GM18499 (cell line): ENCODE measurements at regions not wholly inside any gene's neighbourhood (a gene's known extent, or its start where the extent isn't known, plus 50 kb on each side); places are given as distances from the start of the nearest gene placed in this dataset.
"Not testable (repeated sequence)": the region's sequence is repeated elsewhere in the genome, so short reads cannot be mapped to it uniquely, and the experiment has no call there.

Experiments
- ATAC-seq: cut with Tn5 transposase; IDR thresholded peaks from one replicate; pipeline ENCODE4 v1.9.1; 2021; ENCODE audit warnings: moderate number of reproducible peaks; ENCODE audit not compliant: insufficient read depth, unreplicated experiment

DNA sequence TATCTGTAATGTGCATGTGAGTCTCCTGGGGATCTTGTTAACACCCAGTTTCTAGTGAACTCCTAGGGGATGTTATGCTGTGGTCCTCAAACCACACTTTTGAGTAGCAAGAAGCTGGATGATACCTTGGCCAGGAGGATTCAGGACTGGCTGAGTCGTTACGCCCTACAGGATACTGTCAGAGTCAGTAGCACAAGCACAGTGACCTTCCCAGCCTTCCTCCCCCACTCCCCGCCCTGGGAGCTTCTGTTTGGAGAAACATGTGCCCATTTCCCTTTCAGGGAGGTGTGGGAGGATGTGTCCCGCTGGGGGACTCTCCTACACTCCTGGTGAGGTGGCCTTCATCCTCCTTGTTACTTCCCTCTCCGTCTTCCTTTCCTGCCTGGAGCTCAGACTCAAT, 76.4 kb upstream of the TRPM1 start:
- no peak for ATAC-seq

DNA sequence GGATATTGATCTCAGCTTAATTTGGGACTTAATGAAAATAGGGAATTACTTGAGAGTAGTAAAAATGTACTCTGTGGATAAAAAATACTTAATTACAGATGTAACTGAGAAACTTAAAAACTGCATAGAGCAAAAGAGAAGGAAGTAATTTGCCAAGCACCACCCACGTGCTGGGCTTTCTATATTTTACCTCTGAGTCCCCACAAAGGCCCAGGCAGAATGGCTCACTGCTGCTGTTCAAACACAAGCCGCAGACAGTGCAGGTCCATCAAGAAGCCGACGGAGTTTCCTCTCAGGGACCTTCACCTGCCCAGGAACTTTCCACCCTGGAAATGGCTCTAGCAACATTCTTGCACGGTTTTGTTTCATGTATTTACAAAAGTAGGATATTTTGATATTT, 77.2 kb upstream of the TRPM1 start:
- ATAC-seq: no peak

DNA sequence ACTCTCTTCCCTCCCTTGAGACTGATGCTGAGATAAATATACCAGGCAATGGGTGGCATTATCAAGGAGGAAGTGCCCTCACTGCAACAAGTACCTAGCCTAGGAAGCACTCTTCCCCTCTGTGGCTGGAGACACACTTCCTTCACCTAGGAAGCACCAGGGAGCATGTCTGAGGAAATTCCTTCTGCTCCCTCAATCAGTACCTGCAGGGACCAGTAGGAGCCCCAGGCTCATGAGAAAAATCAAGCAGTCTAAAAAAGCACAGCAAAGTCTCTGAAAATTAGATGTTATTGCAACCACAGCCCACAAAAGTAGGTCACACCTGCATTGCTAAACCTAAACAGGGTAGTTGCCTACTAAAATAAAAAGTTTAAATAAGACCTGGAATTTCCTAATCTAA, 78.2 kb upstream of the TRPM1 start:
- ATAC-seq: no peak

DNA sequence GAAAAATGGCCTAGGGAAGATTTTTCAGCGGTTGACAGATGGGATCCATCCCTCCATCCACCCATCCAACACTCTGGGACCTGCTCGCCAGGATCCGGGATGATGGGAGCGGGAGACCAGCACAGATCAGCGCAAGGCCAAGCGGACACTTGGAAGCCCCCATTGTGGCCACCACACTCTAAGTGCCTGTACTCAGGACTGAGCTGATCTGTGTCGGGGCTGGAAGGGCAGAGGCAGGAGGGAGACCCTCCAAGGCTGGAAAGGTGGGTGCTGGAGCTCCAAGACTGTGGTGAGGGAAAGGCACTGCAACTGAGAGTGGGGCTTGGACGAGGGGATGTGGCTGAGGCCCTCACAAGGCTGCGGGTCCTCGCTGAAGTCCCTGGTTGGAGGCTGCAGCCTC, 91.8 kb upstream of the TRPM1 start:
- no peak for ATAC-seq

DNA sequence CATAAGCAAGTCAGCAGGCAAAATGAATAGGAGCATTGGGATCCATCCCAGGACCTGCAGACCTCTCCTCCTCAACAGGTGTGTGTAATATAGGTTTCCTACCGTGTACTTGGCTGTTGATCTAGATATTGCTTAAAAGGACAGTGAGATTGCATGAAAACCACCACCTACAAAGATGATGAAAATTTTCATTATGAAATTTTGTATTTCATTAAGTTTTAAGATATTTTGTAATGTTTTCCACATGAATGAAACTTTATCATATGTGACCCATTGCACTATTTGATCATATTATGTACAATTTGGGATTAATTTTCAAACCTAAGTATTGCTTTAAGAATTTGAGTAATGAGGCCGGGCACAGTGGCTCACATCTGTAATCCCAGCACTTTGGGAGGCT, 94.3 kb upstream of the TRPM1 start:
- ATAC-seq: no peak

DNA sequence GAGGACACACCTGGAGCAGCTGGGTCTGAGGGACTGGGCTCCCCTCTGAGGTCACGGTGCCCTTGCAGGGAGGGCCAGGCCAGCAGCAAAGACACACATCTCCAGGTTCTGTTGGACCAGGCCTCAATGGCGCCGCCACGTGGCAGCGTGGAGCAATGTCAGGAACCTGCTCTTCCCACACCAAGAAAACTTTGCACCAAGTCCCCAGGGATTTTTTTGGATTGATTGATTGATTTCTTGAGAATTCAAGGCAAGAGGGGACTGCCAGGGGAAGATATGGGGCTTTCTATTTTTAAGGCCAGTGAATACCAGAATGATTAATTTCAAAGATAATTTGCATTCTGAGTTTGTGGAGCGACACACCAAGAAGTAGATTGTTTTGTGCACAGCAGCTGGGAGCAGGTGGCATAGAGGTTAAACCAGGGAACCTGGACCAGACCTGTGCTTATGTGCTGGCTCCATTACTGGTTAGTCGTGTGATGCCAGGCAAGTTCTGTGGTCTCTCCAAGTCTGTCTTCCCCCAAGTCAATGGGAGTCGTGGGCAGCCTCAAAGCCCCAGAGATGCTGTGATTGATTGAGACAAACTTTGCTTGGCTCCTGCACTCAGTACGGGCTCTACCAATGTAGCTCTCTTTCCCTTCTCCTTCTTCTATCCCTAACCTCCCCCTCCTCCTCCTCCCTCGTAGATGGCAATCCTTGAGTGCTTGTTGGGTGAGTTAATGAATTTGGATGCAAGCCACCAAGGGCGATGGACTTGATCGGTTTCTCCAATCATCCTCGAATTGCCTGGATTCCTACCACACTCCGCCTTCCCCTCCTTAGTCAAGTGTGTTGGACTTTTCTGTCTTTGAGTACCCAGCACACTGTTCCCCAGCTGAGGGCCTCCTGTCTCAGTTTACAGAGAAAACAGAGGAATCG, 96.2 kb upstream of the TRPM1 start:
- no peak for ATAC-seq

DNA sequence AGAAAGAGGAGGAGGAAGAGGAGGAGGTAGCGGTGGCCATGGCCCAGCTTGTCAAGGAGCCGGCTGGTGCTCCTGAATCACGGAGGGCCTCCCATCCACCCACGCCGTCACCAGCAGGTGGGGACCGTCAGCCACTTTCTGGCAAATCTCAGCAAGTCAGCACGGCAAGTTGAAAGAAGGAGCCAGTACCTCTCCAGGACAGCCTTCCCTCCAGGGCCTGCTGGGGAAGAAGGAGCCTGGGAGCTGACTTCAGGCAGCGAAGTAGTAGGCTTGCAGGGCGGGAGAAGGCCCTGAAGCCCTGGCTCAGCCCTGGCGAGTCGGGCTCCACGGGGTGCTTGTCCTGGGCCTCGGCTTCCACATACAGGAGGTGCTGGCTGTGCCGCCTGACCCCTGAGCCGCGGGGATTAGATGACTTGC, 99.2 kb upstream of the TRPM1 start:
- ATAC-seq: no peak

DNA sequence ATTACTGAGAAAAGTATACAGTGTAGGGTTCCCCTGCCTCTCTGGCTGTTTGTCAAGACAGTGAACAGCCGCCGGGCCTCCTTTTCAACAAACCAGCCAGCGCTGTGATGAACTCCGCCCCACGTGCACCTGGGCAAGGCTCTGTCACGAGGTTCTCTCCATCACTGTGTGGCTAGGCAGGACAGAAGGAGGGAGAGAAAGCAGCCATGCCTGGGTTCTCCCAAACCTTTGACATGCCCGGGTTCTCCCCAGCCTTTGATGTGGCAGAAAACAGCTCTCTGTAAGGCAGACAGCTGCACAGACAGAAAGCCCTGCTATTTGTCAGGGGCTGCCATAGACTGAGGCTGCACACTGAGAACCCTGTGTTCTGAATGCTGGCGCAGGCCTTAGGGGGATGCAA, 101.4 kb upstream of the TRPM1 start:
- no peak for ATAC-seq

DNA sequence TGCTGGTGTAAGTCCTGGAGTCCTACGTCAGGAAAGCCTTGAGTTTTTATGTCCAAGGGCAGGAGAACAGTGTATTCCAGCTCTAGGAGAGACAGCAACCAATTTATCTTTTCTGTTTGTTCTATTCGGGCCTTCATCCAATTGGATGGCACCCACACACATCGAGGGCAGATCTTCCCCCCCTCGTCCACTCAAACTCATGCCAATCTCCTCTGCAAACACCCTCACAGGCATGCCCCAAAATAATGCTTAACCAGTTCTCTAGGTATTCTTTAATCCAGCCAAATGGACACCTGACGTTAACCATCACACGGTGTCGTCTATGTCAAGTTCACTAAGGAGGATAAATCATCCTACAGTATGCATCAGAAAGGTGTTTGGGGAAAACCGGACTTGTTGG, 102.5 kb upstream of the TRPM1 start:
- ATAC-seq: no peak

DNA sequence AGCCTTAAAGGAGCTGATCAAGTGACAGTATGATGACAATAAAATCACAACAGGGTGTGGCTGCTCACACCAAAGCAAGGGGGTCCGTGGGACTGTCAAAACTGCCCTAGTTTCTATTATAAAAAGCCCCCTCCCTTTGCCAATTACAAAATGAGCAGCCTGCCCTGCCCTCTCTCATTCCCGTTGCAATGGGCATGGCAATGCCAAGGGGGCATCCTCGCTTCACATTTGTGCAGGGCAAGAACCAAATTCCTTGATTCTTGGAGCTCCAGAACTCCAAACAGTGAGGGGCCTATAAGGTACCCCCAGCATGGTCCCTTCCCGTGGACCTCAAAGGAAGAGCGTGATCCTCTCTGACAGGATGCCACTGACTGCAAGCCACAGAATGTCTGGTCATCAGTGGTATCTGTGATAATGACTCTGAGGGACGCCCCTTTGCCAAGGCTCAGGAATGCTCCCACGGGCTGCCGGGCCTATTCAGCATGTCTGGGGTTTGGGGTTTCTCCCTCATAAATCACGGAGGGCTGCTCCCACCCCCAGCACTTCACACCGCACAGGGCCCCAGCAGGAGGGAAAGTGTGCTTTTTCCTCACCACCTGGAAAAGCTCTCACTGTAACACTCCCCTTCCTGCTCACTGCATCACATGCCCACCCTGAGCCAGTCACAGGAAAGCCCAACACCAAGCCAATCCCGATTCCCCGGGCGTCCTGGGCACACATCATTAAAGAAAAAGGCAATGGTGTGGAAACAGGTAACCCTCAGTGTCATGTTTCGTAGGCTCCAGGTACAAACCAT, 105.1 kb upstream of the TRPM1 start:
- ATAC-seq: no peak

DNA sequence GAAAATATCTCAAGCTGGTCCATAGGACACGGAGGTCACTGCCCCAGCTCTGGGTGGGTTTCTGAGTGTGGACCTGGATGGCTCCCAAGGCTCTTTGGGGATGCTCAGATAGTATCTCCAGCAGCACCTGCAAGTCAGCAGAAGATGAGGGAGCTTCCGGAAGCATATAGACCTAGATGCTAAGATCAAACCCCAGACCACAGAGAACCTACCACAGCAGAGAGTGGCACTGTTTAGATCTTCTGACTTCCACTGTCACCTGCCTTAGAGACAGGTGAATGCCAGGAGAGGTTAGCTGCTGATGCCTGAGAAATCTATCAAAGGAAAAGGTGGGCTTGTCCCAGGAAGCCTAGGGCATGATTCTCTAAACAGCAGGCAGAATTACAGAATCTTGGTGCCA, 105.7 kb upstream of the TRPM1 start:
- no peak for ATAC-seq

DNA sequence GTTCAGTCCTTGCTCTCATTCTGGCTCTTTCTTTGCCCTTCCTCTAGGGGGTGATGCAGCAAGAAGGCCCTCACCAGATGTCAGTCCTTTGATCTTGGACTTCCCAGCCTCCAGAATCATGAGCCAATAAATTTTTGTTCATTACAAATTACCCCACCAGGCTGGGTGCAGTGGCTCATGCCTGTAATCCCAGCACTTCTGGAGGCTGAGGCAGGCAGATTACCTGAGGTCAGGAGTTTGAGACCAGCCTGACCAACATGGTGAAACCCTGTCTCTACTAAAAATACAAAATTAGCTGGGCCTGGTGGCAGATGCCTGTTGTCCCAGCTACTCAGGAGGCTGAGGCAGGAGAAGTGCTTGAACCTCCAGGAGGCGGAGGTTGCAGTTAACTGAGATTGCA, 106.3 kb upstream of the TRPM1 start:
- ATAC-seq: not testable (repeated sequence)

DNA sequence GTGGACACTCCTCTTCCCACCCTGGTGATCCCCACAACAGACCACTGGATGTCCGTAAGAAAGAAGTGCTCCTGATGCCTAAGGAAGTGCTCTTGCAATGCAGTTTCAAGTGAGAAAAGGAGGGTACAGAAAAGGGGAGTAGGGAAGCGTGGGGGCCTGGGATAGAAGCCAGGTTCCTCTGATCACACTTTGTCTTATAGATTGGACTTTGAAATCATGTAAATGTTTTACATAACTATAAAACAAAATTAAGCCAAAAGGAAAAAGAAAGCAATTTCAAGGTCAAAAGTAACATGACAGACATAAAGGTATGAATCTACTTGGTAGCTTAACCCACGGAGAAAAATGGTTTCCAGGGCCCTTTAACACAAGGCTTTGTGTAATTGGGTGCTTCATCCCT, 107.3 kb upstream of the TRPM1 start:
- no peak for ATAC-seq

DNA sequence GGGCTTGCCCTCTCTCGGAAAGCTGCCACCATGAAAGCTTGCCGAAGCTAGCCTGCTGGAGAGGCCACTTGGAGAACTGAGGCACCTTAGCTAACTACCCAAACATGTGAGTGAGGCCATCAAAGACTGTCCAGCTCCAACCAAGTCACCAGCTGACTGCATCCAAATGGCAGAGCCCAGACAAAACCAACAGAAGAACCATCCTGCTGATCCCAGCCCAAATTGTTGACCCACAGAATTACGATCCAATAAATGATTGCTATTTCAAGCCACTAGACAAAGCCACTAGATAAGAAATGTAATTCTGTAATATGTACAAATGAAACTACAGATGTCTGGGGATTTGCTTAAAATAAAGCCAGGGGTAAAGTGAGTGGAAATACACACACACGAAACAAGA, 109.8 kb upstream of the TRPM1 start:
- ATAC-seq: no peak

DNA sequence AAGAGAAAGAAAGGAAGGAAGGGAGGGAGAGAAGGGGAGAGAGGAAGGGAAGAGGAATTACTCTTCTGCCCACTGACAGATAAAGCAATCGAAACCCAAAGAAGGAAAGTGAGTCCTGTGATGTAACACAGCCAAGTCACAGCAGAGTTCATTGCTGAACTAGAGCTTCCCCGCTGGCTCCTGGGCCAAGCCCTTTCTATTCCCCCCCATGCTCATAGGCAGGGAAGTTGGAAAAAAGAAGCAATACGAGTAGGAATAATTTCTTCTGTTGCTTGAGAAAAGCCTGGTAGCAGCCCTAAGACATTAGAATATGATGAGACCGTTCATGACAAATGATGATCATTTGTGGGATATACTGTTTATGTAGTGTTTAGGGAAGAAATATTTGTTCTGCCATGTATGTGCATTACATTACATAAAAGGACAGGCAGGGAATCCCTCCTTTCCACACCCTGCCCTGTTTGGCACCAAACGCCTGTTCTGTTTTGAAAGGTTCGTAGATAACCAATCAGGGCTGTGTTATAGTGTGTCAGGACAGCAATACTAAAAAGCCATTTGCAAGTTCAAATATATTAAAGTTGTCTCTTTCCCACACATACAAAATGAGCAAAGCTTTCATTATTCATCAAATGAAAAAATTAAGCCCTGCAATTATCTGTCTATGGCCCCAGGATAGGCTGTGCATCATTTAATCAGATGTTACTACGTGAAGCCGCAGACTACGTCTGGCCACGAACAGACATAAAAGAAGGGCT, 111.0 kb upstream of the TRPM1 start:
- ATAC-seq: no peak

DNA sequence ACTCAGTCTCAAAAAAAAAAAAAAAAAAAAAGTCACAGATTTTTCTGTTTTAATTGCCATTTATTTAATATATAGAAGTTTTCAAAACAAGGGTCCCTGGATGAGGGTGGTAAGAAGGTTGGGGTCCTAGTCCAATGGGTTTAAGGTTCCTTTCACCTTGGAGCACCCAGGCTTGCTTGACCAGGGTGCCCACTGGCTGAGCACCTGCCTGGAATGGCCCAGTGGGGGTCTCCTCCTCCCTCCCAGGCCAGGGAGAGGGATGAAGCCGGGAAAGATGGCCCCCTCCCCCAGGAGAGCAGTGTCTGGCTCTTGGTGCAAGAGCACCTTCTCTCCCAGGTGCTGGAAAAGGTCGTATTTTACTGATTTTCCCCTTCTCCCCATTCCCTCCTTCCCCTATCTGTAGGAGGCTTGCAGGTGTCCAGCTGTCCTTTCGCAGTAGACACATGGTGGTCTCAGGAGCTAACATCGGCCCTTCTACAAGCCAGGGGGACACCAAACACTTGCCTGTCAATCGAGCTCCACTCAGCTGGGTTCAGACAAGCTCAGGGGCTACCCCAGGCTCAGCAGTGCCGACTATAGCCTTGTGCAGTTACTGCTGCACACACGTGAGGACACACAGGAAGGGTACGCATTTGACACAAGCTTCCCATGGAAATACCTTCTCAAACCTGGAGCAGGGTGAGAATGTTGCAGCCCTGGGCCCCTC, 112.3 kb upstream of the KLF13 start:
- no peak for ATAC-seq

DNA sequence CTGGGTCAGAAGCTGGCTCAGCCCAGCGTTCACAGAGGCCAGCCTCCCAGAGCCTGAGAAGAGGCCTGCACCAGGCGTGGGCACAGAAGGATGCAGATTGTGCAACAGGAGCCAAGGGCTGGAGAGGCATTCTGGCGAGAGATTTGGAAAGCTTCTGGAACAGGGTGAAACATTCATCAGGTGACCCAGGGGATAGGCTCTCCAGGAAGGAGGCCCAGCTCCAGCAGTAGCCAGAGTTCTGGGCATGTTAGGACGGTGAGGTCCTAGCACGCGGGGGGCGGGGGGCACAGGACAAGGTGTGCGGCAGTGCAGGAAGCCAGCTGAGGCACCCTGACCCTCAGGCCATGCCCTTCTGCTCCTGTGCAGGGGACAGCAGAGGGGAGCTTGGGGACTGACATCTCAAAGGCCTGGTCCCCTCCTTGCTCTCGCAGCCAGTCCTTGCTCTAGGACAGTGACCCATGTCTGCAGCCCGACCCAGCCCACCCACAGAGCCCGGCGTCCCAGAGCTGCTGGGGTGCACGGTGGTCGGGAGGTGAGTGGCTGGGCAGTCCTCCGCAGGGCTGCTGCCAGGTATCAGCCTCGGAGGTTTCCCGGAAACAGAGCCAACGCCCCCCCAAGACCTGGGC, 111.7 kb upstream of the KLF13 start:
- ATAC-seq: no peak

DNA sequence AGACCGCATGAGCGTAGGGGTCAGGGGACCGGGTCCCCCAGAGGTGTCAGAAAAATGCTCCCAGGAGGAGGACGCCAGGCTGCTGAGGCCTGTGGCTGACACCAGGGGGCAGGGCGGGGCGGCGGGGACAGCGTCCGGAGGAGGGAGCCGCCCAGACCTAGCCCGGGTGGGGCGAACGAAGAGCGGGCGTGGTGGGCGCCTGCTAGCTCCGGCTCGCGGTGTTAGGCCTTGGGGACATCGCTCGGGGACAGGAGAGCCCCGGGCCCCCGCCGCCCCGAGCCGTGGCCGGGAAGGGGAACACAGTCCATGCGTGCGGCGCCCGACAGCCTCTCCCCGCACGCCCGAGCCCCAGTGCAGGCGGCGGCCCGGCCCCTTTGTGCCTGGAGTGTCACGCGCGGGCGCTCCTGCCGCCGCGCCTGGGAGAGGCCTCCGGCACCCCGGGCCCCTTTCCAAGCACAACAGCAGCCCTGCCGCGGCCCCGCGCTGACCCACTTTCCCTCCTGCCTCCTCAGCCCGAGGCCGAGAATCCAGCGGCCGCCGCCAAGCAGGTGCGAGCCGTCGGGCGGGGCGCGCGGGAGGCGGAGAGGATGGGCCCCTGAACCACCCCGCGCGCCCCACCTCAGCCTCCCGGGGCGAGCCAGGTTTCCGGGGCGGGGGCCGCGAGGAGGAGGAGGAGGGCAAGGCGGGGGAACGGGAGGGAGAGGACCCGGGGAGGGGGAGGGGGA, 111.0 kb upstream of the KLF13 start:
- no peak for ATAC-seq

DNA sequence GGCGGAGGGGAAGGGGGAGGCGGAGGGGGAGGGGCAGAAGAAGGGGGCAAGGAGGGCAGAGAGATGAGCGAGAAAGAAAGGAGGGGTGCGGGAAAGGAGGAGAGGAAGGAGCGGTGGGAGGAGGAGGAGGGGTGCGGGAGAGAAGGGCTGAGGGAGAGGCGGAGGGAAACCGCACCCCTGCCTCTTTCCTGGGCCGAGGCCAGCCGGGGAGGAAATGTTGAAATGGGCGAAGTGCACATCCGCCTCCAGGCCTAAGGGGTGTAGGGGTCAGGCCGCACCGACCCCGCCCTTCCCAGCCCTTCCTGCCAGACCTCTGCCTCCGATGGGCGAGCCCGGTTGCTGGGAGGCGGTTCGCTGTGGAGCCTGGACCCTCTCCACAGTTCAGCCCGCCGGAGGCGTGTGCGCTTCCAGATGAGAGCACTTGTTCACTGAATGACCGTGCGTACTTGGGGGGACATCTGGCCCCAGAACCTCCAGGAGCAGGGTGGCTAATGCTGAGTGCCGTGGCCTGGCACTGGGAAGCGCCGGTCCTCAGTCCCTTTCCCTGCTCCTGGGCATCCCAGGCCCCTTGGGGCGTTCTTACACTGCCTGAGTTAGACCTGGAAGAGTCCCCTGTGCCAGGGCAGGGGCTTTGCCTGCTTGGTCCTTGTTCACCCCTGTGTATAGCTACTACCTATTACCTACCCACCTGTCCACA, 110.3 kb upstream of the KLF13 start:
- ATAC-seq: no peak
